H9 (cell line): ENCODE measurements at regions not wholly inside any gene's neighbourhood (a gene's known extent, or its start where the extent isn't known, plus 50 kb on each side); places are given as distances from the start of the nearest gene placed in this dataset.

Source experiments
- DNase-seq: peaks from one replicate; pipeline ENCODE4 v3.0.0-alpha.2; 2017
- H2AFZ ChIP-seq: one replicate; pipeline ENCODE4 v1.6.1; 2013; ENCODE audit warnings: mild to moderate bottlenecking, low read length, control low read depth, moderate library complexity
- H2AK5ac ChIP-seq: 2 replicates; pipeline ENCODE4 v1.6.1; 2013; ENCODE audit warnings: low read length, control low read depth, mixed read lengths; ENCODE audit not compliant: insufficient read length
- H2BK120ac ChIP-seq: one replicate; pipeline ENCODE4 v1.6.1; 2013; ENCODE audit warnings: low read depth, mild to moderate bottlenecking, low read length, control low read depth, inconsistent platforms; ENCODE audit not compliant: poor library complexity, severe bottlenecking
- H2BK12ac ChIP-seq: 2 replicates; pipeline ENCODE4 v1.6.1; 2013; ENCODE audit warnings: low read length, control low read depth, mixed read lengths, low read depth; ENCODE audit not compliant: insufficient read length
- H2BK15ac ChIP-seq: 2 replicates; pipeline ENCODE4 v1.6.1; 2013; ENCODE audit warnings: low read depth, low read length, control low read depth
- H2BK20ac ChIP-seq: one replicate; pipeline ENCODE4 v1.6.1; 2013; ENCODE audit warnings: low read depth, mild to moderate bottlenecking, low read length, control low read depth, inconsistent platforms; ENCODE audit not compliant: poor library complexity, severe bottlenecking
- H2BK5ac ChIP-seq: 2 replicates; pipeline ENCODE4 v1.6.1; 2013; ENCODE audit warnings: low read length, control low read depth, mixed read lengths; ENCODE audit not compliant: insufficient read length
- H3K14ac ChIP-seq: 2 replicates; pipeline ENCODE4 v1.6.1; 2013; ENCODE audit warnings: low read length, control low read depth; ENCODE audit not compliant: insufficient read depth
- H3K18ac ChIP-seq: 2 replicates; pipeline ENCODE4 v1.6.1; 2013; ENCODE audit warnings: low read depth, mild to moderate bottlenecking, mixed read lengths, low read length, control low read depth; ENCODE audit not compliant: insufficient read length
- H3K23ac ChIP-seq: 2 replicates; pipeline ENCODE4 v1.6.1; 2013; ENCODE audit warnings: low read length, control low read depth, mixed read lengths, low read depth; ENCODE audit not compliant: insufficient read length
- H3K23me2 ChIP-seq: 2 replicates; pipeline ENCODE4 v1.6.1; 2013; ENCODE audit warnings: low read depth, mild to moderate bottlenecking, mixed read lengths, low read length, control low read depth; ENCODE audit not compliant: insufficient read length, poor library complexity, severe bottlenecking
- H3K27ac ChIP-seq: 2 replicates; pipeline ENCODE4 v1.5.1; 2013; ENCODE audit warnings: low read length, control low read depth, mixed read lengths, low read depth; ENCODE audit not compliant: insufficient read length
- H3K27me3 ChIP-seq: 2 replicates; pipeline ENCODE4 v1.6.1; 2013; ENCODE audit warnings: low read length, control low read depth, inconsistent platforms; ENCODE audit not compliant: insufficient read depth
- H3K4ac ChIP-seq: 2 replicates; pipeline ENCODE4 v1.6.1; 2013; ENCODE audit warnings: low read depth, mild to moderate bottlenecking, control low read depth, inconsistent platforms, low read length, moderate library complexity
- H3K4me1 ChIP-seq: 2 replicates; pipeline ENCODE4 v1.6.1; 2013; ENCODE audit warnings: low read length, control low read depth, inconsistent platforms; ENCODE audit not compliant: insufficient read depth
- H3K4me2 ChIP-seq: 2 replicates; pipeline ENCODE4 v1.6.1; 2013; ENCODE audit warnings: low read length, control low read depth, mixed read lengths; ENCODE audit not compliant: insufficient read length, insufficient read depth
- H3K56ac ChIP-seq: 2 replicates; pipeline ENCODE4 v1.6.1; 2013; ENCODE audit warnings: low read depth, mild to moderate bottlenecking, mixed read lengths, low read length, control low read depth; ENCODE audit not compliant: insufficient read length
- H3K79me1 ChIP-seq: 2 replicates; pipeline ENCODE4 v1.6.1; 2013; ENCODE audit warnings: low read depth, mild to moderate bottlenecking, moderate library complexity, low read length, control low read depth, inconsistent platforms; ENCODE audit not compliant: insufficient read depth, poor library complexity, severe bottlenecking
- H3K79me2 ChIP-seq: 2 replicates; pipeline ENCODE4 v1.6.1; 2013; ENCODE audit warnings: low read length, control low read depth, inconsistent platforms; ENCODE audit not compliant: insufficient read depth
- H3K9ac ChIP-seq: 2 replicates; pipeline ENCODE4 v1.6.1; 2013; ENCODE audit warnings: low read length, control low read depth, mixed read lengths; ENCODE audit not compliant: insufficient read length; ENCODE audit errors: extremely low read depth
- H3K9me3 ChIP-seq: one replicate; pipeline ENCODE4 v1.6.1; 2013; ENCODE audit warnings: low read depth, low read length, inconsistent platforms; ENCODE audit not compliant: control insufficient read depth
- H3T11ph ChIP-seq: one replicate; pipeline ENCODE4 v1.6.1; 2013; ENCODE audit warnings: mild to moderate bottlenecking, low read length, control low read depth, inconsistent platforms
- H4K20me1 ChIP-seq: one replicate; pipeline ENCODE4 v1.6.1; 2013; ENCODE audit not compliant: control insufficient read depth, insufficient read length, insufficient read depth
- H4K5ac ChIP-seq: 2 replicates; pipeline ENCODE4 v1.6.1; 2013; ENCODE audit warnings: low read depth, mild to moderate bottlenecking, mixed read lengths, low read length, control low read depth; ENCODE audit not compliant: insufficient read length
- H4K8ac ChIP-seq: replicated peaks from 2 replicates; pipeline ENCODE4 v1.6.1; 2013; ENCODE audit warnings: low read length, control low read depth, mixed read lengths, low read depth; ENCODE audit not compliant: insufficient read length
- H4K91ac ChIP-seq: 2 replicates; pipeline ENCODE4 v1.6.1; 2013; ENCODE audit warnings: low read depth, mild to moderate bottlenecking, moderate library complexity, mixed read lengths, low read length, control low read depth; ENCODE audit not compliant: insufficient read length
- H3K27ac Mint-ChIP-seq, 3 experiments: 2 replicates in 2 of 3; 3 replicates in 1 of 3; pipeline ENCODE4 v1.8.0; 2020 to 2021; ENCODE audit warnings: mixed read lengths in 3 of 3, mild to moderate bottlenecking in 1 of 3, moderate library complexity in 1 of 3
- H3K27me3 Mint-ChIP-seq: 2 replicates; pipeline ENCODE4 v1.8.0; 2021; ENCODE audit warnings: low read depth, mild to moderate bottlenecking, moderate library complexity, mixed read lengths
- H3K36me3 Mint-ChIP-seq, 3 experiments: 2 replicates in 2 of 3; 3 replicates in 1 of 3; pipeline ENCODE4 v1.8.0; 2020 to 2021; ENCODE audit warnings: low read depth in 3 of 3, mixed read lengths in 3 of 3; ENCODE audit not compliant: insufficient read depth in 1 of 3
- H3K4me1 Mint-ChIP-seq, 2 experiments: 2 replicates each; pipeline ENCODE4 v1.8.0; 2020; ENCODE audit warnings: mixed read lengths in 2 of 2
- H3K4me3 Mint-ChIP-seq, 2 experiments: 2 replicates in 1 of 2; 3 replicates in 1 of 2; pipeline ENCODE4 v1.8.0; 2020 to 2021; ENCODE audit warnings: mild to moderate bottlenecking in 2 of 2, mixed read lengths in 2 of 2, moderate library complexity in 1 of 2
- H3K9me3 Mint-ChIP-seq, 2 experiments: 2 replicates in 1 of 2; 3 replicates in 1 of 2; pipeline ENCODE4 v1.8.0; 2020; ENCODE audit warnings: mild to moderate bottlenecking in 2 of 2, mixed read lengths in 2 of 2, moderate library complexity in 1 of 2
- WGBS: extraction: QIAGEN DNeasy Blood & Tissue Kit; methylation state at CpG from one replicate; pipeline ENCODE4 v1.1.7; 2013; ENCODE audit warnings: missing lambda C conversion rate, low lambda C conversion rate, mixed read lengths; ENCODE audit not compliant: insufficient read length; ENCODE audit errors: extremely low coverage; 5-methylcytosine and 5-hydroxymethylcytosine counted together
- TF ChIP-seq, protein P1 (sequence below): fragments of 200-600 bp; sonication (generic); conservative IDR thresholded peaks from 3 replicates; pipeline ENCODE4 v1.8.0; 2021; ENCODE audit warnings: antibody characterized with exemption, mild to moderate bottlenecking

DNA sequence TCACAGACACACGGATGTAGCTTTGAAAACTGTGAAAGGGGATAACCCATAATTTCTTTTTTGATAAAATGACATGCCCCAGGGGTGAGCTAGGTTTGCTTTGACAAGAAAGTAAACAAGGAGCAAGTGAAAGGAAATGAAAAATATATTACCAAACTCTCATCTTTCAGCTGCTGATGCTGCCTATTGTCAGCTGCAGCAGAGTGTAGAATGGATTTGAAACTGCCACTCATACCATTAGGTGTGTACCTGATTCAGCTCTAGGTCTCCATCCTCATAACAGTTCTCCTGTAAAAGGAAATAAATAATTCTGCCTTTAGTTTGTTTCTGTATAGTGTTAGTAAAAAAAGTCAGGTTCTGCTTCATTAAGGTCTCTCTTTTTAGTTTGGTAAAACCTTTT lies 415.1 kb upstream of the MARCKS start:
- Histone ChIP-seq H3K23ac (no peak overlapping the region), H2BK120ac (no peak overlapping the region), H3K4me1 (no peaks in the 10 kb centered on the region), H4K8ac (no peak overlapping the region), H2BK5ac (no peak overlapping the region), H3K14ac (no peak overlapping the region), H3K27me3 (no peaks in the 10 kb centered on the region), H3K23me2 (no peaks in the 10 kb centered on the region), H3T11ph (no peak overlapping the region), H3K79me2 (no peaks in the 10 kb centered on the region), H4K5ac (no peak overlapping the region), H2AFZ (no peak overlapping the region), H2BK12ac (no peak overlapping the region), H3K56ac (no peak overlapping the region), H2BK20ac (no peak overlapping the region), H3K9me3 (no peaks in the 10 kb centered on the region), H3K4ac (no peak overlapping the region), H3K18ac (no peak overlapping the region), H3K9ac (no peak overlapping the region), H4K20me1 (no peaks in the 10 kb centered on the region), H2BK15ac (no peak overlapping the region), H3K4me2 (no peak overlapping the region), H4K91ac (no peak overlapping the region), H3K79me1 (no peaks in the 10 kb centered on the region), H3K27ac (no peak overlapping the region), H2AK5ac (no peak overlapping the region)
- H3K4me3 Mint-ChIP-seq: no peak overlapping the region
- no peaks in the 10 kb centered on the region for H3K36me3 Mint-ChIP-seq
- no CpG with 5 or more reads among the region's 1 CpG for WGBS
- H3K9me3 Mint-ChIP-seq: peaks cover 0 to 6% of the 10 kb centered on the region in 2 experiments; a peak in 2 of 5 replicates
- no peak overlapping the region; a peak in 1 of 7 replicates for H3K27ac Mint-ChIP-seq
- H3K4me1 Mint-ChIP-seq: peaks cover 2 to 4% of the 10 kb centered on the region in 2 experiments; a peak in 2 of 4 replicates
- no peak for DNase-seq
- TF ChIP-seq, protein P1, sequence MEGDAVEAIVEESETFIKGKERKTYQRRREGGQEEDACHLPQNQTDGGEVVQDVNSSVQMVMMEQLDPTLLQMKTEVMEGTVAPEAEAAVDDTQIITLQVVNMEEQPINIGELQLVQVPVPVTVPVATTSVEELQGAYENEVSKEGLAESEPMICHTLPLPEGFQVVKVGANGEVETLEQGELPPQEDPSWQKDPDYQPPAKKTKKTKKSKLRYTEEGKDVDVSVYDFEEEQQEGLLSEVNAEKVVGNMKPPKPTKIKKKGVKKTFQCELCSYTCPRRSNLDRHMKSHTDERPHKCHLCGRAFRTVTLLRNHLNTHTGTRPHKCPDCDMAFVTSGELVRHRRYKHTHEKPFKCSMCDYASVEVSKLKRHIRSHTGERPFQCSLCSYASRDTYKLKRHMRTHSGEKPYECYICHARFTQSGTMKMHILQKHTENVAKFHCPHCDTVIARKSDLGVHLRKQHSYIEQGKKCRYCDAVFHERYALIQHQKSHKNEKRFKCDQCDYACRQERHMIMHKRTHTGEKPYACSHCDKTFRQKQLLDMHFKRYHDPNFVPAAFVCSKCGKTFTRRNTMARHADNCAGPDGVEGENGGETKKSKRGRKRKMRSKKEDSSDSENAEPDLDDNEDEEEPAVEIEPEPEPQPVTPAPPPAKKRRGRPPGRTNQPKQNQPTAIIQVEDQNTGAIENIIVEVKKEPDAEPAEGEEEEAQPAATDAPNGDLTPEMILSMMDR: no peak
- no peaks in the 10 kb centered on the region; the same call in 1 of the 2 replicates for H3K27me3 Mint-ChIP-seq
